SU-DHL-6 (cell line): ENCODE measurements at regions not wholly inside any gene's neighbourhood (a gene's known extent, or its start where the extent isn't known, plus 50 kb on each side); places are given as distances from the start of the nearest gene placed in this dataset.

Experiments used
- EZH2phosphoT487 ChIP-seq: fragments of 200-600 bp; sonication (generic), shearing (Covaris generic); conservative IDR thresholded peaks from 2 replicates; pipeline ENCODE4 v1.6.1; 2018; ENCODE audit warnings: mild to moderate bottlenecking, antibody characterized with exemption, low read length, moderate library complexity, mixed read lengths
- TF ChIP-seq, protein P1 (sequence below): fragments of 200-600 bp; sonication (generic); IDR thresholded peaks from one replicate; pipeline ENCODE4 v1.5.1; 2017; ENCODE audit warnings: antibody characterized with exemption, mild to moderate bottlenecking, low read length, moderate library complexity; ENCODE audit not compliant: insufficient read depth, poor library complexity, severe bottlenecking

DNA sequence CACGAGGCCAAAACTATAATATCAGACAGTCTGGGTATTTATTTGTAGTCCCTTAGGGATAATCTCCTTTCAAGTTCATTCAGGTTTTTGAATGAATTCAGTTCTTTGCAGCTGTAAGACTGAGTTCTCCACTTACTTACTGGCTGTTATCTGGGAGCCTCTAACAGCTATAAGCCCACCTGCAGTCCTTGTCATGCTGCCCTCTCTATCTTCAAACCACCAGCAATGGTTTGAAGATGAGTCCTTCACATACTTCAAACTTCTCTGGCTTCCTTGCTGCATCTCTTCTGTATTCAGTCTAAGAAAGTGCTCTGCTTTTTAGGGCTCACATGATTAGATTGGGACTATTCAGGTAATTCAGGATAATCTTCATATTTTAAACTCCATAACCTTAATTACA, 154.5 kb upstream of the STT3B start:
- TF ChIP-seq, protein P1, sequence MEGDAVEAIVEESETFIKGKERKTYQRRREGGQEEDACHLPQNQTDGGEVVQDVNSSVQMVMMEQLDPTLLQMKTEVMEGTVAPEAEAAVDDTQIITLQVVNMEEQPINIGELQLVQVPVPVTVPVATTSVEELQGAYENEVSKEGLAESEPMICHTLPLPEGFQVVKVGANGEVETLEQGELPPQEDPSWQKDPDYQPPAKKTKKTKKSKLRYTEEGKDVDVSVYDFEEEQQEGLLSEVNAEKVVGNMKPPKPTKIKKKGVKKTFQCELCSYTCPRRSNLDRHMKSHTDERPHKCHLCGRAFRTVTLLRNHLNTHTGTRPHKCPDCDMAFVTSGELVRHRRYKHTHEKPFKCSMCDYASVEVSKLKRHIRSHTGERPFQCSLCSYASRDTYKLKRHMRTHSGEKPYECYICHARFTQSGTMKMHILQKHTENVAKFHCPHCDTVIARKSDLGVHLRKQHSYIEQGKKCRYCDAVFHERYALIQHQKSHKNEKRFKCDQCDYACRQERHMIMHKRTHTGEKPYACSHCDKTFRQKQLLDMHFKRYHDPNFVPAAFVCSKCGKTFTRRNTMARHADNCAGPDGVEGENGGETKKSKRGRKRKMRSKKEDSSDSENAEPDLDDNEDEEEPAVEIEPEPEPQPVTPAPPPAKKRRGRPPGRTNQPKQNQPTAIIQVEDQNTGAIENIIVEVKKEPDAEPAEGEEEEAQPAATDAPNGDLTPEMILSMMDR = no peak
- TF ChIP-seq EZH2phosphoT487 = no peak
